NCI-H146 treated with DMSO at 0.1 percent for 48 hours (cell line): ENCODE measurements at regions not wholly inside any gene's neighbourhood (a gene's known extent, or its start where the extent isn't known, plus 50 kb on each side); places are given as distances from the start of the nearest gene placed in this dataset.

Source experiments
- DNase-seq: peaks from one replicate; lab custom pipeline; 2025; ENCODE audit not compliant: unreplicated experiment; lab: John Stamatoyannopoulos, UW

- no peak for DNase-seq
Observed at GRCh38 chr2:18154259-18154658, 275.8 kb downstream of the KCNS3 start.

GRCh38 chr2:18153741-18154140, 275.3 kb downstream of the KCNS3 start:
- DNase-seq, result no peak

- DNase-seq, result no peak
Observed at GRCh38 chr2:18151237-18151636, 272.8 kb downstream of the KCNS3 start.

GRCh38 chr2:18149660-18150246, 271.3 kb downstream of the KCNS3 start:
- DNase-seq, result no peak

- no peak for DNase-seq
Observed at GRCh38 chr2:18136881-18137475, 258.5 kb downstream of the KCNS3 start.

GRCh38 chr2:18133310-18133709, 254.8 kb downstream of the KCNS3 start:
- no peak for DNase-seq

GRCh38 chr2:18132697-18133096, 254.2 kb downstream of the KCNS3 start:
- DNase-seq, result no peak

- no peak for DNase-seq
Observed at GRCh38 chr2:18131761-18132160, 253.3 kb downstream of the KCNS3 start.

GRCh38 chr2:18129348-18129747, 250.9 kb downstream of the KCNS3 start:
- DNase-seq, result no peak

- DNase-seq, result no peak
Observed at GRCh38 chr2:18125303-18125702, 246.8 kb downstream of the KCNS3 start.

- no peak for DNase-seq
Observed at GRCh38 chr2:18124116-18124835, 245.8 kb downstream of the KCNS3 start.

GRCh38 chr2:18123577-18123976, 245.1 kb downstream of the KCNS3 start:
- no peak for DNase-seq

- no peak for DNase-seq
Observed at GRCh38 chr2:18123211-18123570, 244.7 kb downstream of the KCNS3 start.

- DNase-seq, result no peak
Observed at GRCh38 chr2:18122544-18123210, 244.2 kb downstream of the KCNS3 start.

GRCh38 chr2:18119883-18120282, 241.4 kb downstream of the KCNS3 start:
- DNase-seq, result no peak

- DNase-seq, result no peak
Observed at GRCh38 chr2:18118703-18119102, 240.2 kb downstream of the KCNS3 start.

GRCh38 chr2:18117592-18117991, 239.1 kb downstream of the KCNS3 start:
- no peak for DNase-seq

GRCh38 chr2:18110222-18110621, 231.8 kb downstream of the KCNS3 start:
- DNase-seq, result no peak

- DNase-seq, result no peak
Observed at GRCh38 chr2:18106841-18107240, 228.4 kb downstream of the KCNS3 start.

- no peak for DNase-seq
Observed at GRCh38 chr2:18105929-18106328, 227.5 kb downstream of the KCNS3 start.

- no peak for DNase-seq
Observed at GRCh38 chr2:18104595-18105224, 226.2 kb downstream of the KCNS3 start.
